ENCODE measurements at regions not wholly inside any gene's neighbourhood (a gene's known extent, or its start where the extent isn't known, plus 50 kb on each side); places are given as distances from the start of the nearest gene placed in this dataset.

GRCh38 chr1:215482079-215482478, 85.0 kb upstream of the KCTD3 start:
- 84 to 88% (median 86%) methylated on average over 2 of the region's 2 CpGs for WGBS, 4 donors
- no peaks in the 10 kb centered on the region for H3K27me3 ChIP-seq
- TF ChIP-seq POLR2A (IDR thresholded peaks at IDR 0.05) = no peak
- TF ChIP-seq, protein P1, sequence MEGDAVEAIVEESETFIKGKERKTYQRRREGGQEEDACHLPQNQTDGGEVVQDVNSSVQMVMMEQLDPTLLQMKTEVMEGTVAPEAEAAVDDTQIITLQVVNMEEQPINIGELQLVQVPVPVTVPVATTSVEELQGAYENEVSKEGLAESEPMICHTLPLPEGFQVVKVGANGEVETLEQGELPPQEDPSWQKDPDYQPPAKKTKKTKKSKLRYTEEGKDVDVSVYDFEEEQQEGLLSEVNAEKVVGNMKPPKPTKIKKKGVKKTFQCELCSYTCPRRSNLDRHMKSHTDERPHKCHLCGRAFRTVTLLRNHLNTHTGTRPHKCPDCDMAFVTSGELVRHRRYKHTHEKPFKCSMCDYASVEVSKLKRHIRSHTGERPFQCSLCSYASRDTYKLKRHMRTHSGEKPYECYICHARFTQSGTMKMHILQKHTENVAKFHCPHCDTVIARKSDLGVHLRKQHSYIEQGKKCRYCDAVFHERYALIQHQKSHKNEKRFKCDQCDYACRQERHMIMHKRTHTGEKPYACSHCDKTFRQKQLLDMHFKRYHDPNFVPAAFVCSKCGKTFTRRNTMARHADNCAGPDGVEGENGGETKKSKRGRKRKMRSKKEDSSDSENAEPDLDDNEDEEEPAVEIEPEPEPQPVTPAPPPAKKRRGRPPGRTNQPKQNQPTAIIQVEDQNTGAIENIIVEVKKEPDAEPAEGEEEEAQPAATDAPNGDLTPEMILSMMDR (IDR thresholded peaks at IDR 0.05) = no peak
- no peaks in the 10 kb centered on the region for H3K36me3 ChIP-seq (replicated peaks in 1 of 2)
- DNase-seq = no peak
- no peak overlapping the region for H3K27ac ChIP-seq
- peaks cover 0 to 4% of the 10 kb centered on the region in 2 donors for H3K4me1 ChIP-seq (replicated peaks in 1 of 2)
- no peak overlapping the region for H3K4me3 ChIP-seq
- peaks cover 0 to 6% (median 0%) of the 10 kb centered on the region in 3 donors for H3K9me3 ChIP-seq (replicated peaks in 1 of 3)
- intact Hi-C loops (cut with DNase I) = no loop called here

DNA sequence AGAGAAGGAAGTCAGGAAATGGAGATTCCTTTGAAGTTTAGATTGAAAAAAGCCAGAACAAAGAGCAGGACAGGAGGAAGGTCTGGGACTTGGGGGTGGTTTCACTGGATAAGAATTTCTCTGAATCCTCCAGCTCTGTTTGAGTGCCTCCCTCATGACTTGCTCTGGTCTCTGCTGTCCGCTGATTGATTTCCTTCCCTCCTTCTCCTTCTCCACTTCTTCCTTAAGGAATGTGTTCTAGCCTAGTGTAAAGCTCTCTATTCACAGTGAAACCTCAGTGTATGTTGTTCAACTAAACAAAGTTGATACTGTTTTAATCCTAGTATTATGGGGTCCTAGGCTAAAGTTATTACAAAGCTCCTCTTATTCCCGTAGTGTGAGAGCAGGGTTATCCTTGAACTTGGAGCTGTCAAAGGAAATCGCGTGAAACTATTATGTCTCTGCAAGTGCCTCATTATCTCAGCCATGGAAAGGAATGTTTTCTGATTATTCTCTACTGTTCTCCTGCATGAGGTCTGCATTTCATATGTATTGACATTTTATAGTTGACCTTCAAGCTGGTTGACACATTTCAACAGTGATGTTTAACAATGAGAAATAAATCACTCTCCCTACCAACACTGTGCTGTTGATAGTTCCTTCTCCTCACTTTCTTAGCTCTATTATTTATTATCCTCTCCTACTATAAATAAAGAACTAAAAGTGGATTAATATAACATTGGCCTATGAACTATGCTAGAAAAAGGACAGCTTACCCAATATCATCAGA, 82.7 kb upstream of the KCTD3 start:
- intact Hi-C loops (cut with DNase I) = no loop called here
- no peaks in the 10 kb centered on the region for H3K36me3 ChIP-seq (replicated peaks in 1 of 2)
- no peaks in the 10 kb centered on the region for H3K9me3 ChIP-seq (replicated peaks in 1 of 3)
- WGBS, 4 donors = 40 to 52% (median 50%) methylated on average over 4 of the region's 4 CpGs
- no peak overlapping the region for H3K27ac ChIP-seq
- peaks cover 0 to 4% of the 10 kb centered on the region in 2 donors for H3K4me1 ChIP-seq (replicated peaks in 1 of 2)
- no peak for DNase-seq
- no peak overlapping the region for H3K4me3 ChIP-seq
- TF ChIP-seq, protein P1 (IDR thresholded peaks at IDR 0.05) = no peak
- no peak for TF ChIP-seq POLR2A (IDR thresholded peaks at IDR 0.05)
- no peaks in the 10 kb centered on the region for H3K27me3 ChIP-seq

- H3K27me3 ChIP-seq = no peaks in the 10 kb centered on the region
- WGBS, 4 donors = 85 to 91% (median 89%) methylated on average over 1 of the region's 1 CpG
- peaks cover 0 to 4% of the 10 kb centered on the region in 2 donors for H3K4me1 ChIP-seq (replicated peaks in 1 of 2)
- H3K9me3 ChIP-seq (replicated peaks in 1 of 3) = no peaks in the 10 kb centered on the region
- DNase-seq = no peak
- no peak for TF ChIP-seq POLR2A (IDR thresholded peaks at IDR 0.05)
- TF ChIP-seq, protein P1 (IDR thresholded peaks at IDR 0.05) = no peak
- H3K36me3 ChIP-seq (replicated peaks in 1 of 2) = no peaks in the 10 kb centered on the region
- H3K27ac ChIP-seq = no peak overlapping the region
- intact Hi-C loops (cut with DNase I) = no loop called here
- no peak overlapping the region for H3K4me3 ChIP-seq
Observed at GRCh38 chr1:215487466-215487865, 79.6 kb upstream of the KCTD3 start.

- H3K36me3 ChIP-seq (replicated peaks in 1 of 2) = no peaks in the 10 kb centered on the region
- no peaks in the 10 kb centered on the region for H3K27me3 ChIP-seq
- no peaks in the 10 kb centered on the region for H3K9me3 ChIP-seq (replicated peaks in 1 of 3)
- intact Hi-C loops (cut with DNase I) = no loop called here
- H3K4me3 ChIP-seq = no peak overlapping the region
- TF ChIP-seq, protein P1 (IDR thresholded peaks at IDR 0.05) = no peak
- no peak for TF ChIP-seq POLR2A (IDR thresholded peaks at IDR 0.05)
- H3K27ac ChIP-seq = no peak overlapping the region
- peaks cover 0 to 4% of the 10 kb centered on the region in 2 donors for H3K4me1 ChIP-seq (replicated peaks in 1 of 2)
- 71 to 83% (median 73%) methylated on average over 1 of the region's 1 CpG for WGBS, 4 donors
- no peak for DNase-seq
Observed at GRCh38 chr1:215488850-215489249, 78.3 kb upstream of the KCTD3 start.

All from adrenal gland (tissue), 9 donors.